Activated T-cell treated with anti-CD3 and anti-CD28 coated beads for 1 hour (primary cell): ENCODE measurements at regions not wholly inside any gene's neighbourhood (a gene's known extent, or its start where the extent isn't known, plus 50 kb on each side); places are given as distances from the start of the nearest gene placed in this dataset.

Experiments used
- DNase-seq: peaks from one replicate; pipeline ENCODE4 v3.0.0-alpha.2; 2020; ENCODE audit warnings: low read depth

- DNase-seq, result no peak
These were observed 128.5 kb downstream of the DKK1 start for GRCh38 chr10:52442576-52442975.

GRCh38 chr10:52443419-52444388 lies 129.6 kb downstream of the DKK1 start:
- DNase-seq, result no peak

- DNase-seq, result no peak
These were observed 132.3 kb downstream of the DKK1 start for GRCh38 chr10:52446391-52446790.

GRCh38 chr10:52447931-52448353 lies 133.9 kb downstream of the DKK1 start:
- DNase-seq, result no peak

GRCh38 chr10:52450762-52451291 lies 136.7 kb downstream of the DKK1 start:
- no peak for DNase-seq

- DNase-seq, result no peak
These were observed 137.7 kb downstream of the DKK1 start for GRCh38 chr10:52451817-52452216.

GRCh38 chr10:52452600-52453493 lies 138.8 kb downstream of the DKK1 start:
- no peak for DNase-seq

- DNase-seq, result no peak
These were observed 139.4 kb downstream of the DKK1 start for GRCh38 chr10:52453501-52453900.

GRCh38 chr10:52454491-52454890 lies 140.4 kb downstream of the DKK1 start:
- no peak for DNase-seq

GRCh38 chr10:52455098-52455497 lies 141.0 kb downstream of the DKK1 start:
- no peak for DNase-seq

GRCh38 chr10:52459097-52459496 lies 145.0 kb downstream of the DKK1 start:
- no peak for DNase-seq

GRCh38 chr10:52463826-52464225 lies 149.7 kb downstream of the DKK1 start:
- DNase-seq, result no peak

GRCh38 chr10:52464368-52465124 lies 150.5 kb downstream of the DKK1 start:
- no peak for DNase-seq

GRCh38 chr10:52465202-52465601 lies 151.1 kb downstream of the DKK1 start:
- no peak for DNase-seq

- no peak for DNase-seq
These were observed 152.4 kb downstream of the DKK1 start for GRCh38 chr10:52466464-52466863.

GRCh38 chr10:52469970-52470705 lies 156.1 kb downstream of the DKK1 start:
- DNase-seq, result no peak

GRCh38 chr10:52472406-52473146 lies 158.5 kb downstream of the DKK1 start:
- no peak for DNase-seq

- no peak for DNase-seq
These were observed 160.2 kb downstream of the DKK1 start for GRCh38 chr10:52474265-52474664.

- no peak for DNase-seq
These were observed 163.2 kb downstream of the DKK1 start for GRCh38 chr10:52477305-52477704.

- DNase-seq, result no peak
These were observed 165.5 kb downstream of the DKK1 start for GRCh38 chr10:52479567-52479966.
